OCI-LY1 (cell line): ENCODE measurements at regions not wholly inside any gene's neighbourhood (a gene's known extent, or its start where the extent isn't known, plus 50 kb on each side); places are given as distances from the start of the nearest gene placed in this dataset.

Experiments used
- H2AFZ ChIP-seq: fragments of 200-600 bp; sonication (generic), shearing (Covaris generic); 2 replicates; pipeline ENCODE4 v1.6.0; 2014; ENCODE audit warnings: antibody characterized with exemption, mild to moderate bottlenecking, low read length
- H3F3A ChIP-seq: fragments of 200-600 bp; sonication (generic), shearing (Covaris generic); 2 replicates; pipeline ENCODE4 v1.6.0; 2014; ENCODE audit warnings: mild to moderate bottlenecking, antibody characterized with exemption, low read length, moderate library complexity; ENCODE audit not compliant: insufficient read depth
- H3K27ac ChIP-seq: fragments of 200-600 bp; sonication (generic); 2 replicates; pipeline ENCODE4 v1.5.1; 2014; ENCODE audit warnings: low read length, mixed run types, mild to moderate bottlenecking, low read depth; ENCODE audit not compliant: poor library complexity, severe bottlenecking
- H3K27me3 ChIP-seq: fragments of 200-600 bp; sonication (generic); 2 replicates; pipeline ENCODE4 v1.6.0; 2014; ENCODE audit warnings: antibody characterized with exemption, mild to moderate bottlenecking, low read length, moderate library complexity; ENCODE audit not compliant: insufficient read depth
- H3K36me3 ChIP-seq: fragments of 200-600 bp; sonication (generic); 2 replicates; pipeline ENCODE4 v1.6.1; 2014; ENCODE audit warnings: mild to moderate bottlenecking, antibody characterized with exemption, low read length, moderate library complexity, mixed read lengths; ENCODE audit not compliant: insufficient read depth
- H3K4me1 ChIP-seq: fragments of 200-600 bp; sonication (generic); 2 replicates; pipeline ENCODE4 v1.5.1; 2014; ENCODE audit warnings: mild to moderate bottlenecking, low read length, moderate library complexity; ENCODE audit not compliant: insufficient read depth, severe bottlenecking
- H3K4me2 ChIP-seq: fragments of 200-600 bp; sonication (generic), shearing (Covaris generic); 2 replicates; pipeline ENCODE4 v1.6.1; 2014; ENCODE audit warnings: low read length
- H3K4me3 ChIP-seq: fragments of 200-600 bp; sonication (generic); 2 replicates; pipeline ENCODE4 v1.5.1; 2014; ENCODE audit warnings: low read length, low read depth, mild to moderate bottlenecking, mixed read lengths; ENCODE audit not compliant: poor library complexity, severe bottlenecking
- H3K79me2 ChIP-seq: fragments of 200-600 bp; shearing (Covaris generic); 2 replicates; pipeline ENCODE4 v1.6.1; 2016; ENCODE audit warnings: mixed run types, low read length, mixed read lengths; ENCODE audit not compliant: insufficient read depth
- H3K9ac ChIP-seq: fragments of 200-600 bp; sonication (generic), shearing (Covaris generic); 2 replicates; pipeline ENCODE4 v1.6.1; 2014; ENCODE audit warnings: mild to moderate bottlenecking, low read length, mixed read lengths
- H3K9me2 ChIP-seq: fragments of 200-600 bp; sonication (generic), shearing (Covaris generic); 2 replicates; pipeline ENCODE4 v1.6.1; 2014; ENCODE audit warnings: low read depth, mild to moderate bottlenecking, low read length, mixed read lengths
- H3K9me3 ChIP-seq: fragments of 200-600 bp; shearing (Covaris generic); 2 replicates; pipeline ENCODE4 v1.6.1; 2014; ENCODE audit warnings: low read length, mixed read lengths
- H4K20me1 ChIP-seq: fragments of 200-600 bp; sonication (generic), shearing (Covaris generic); 2 replicates; pipeline ENCODE4 v1.6.0; 2016; ENCODE audit warnings: mild to moderate bottlenecking, low read length; ENCODE audit not compliant: insufficient read depth
- EZH2 ChIP-seq: fragments of 200-600 bp; sonication (generic), shearing (Covaris generic); IDR thresholded peaks from 2 replicates; pipeline ENCODE4 v1.8.0; 2017; ENCODE audit warnings: borderline replicate concordance, mixed run types, mild to moderate bottlenecking, antibody characterized with exemption, low read length, moderate library complexity, mixed read lengths
- TF ChIP-seq, protein P1 (sequence below): fragments of 200-600 bp; sonication (generic), shearing (Covaris generic); IDR thresholded peaks from 2 replicates; pipeline ENCODE4 v1.5.1; 2017; ENCODE audit warnings: mild to moderate bottlenecking, antibody characterized with exemption, low read length, moderate library complexity, mixed read lengths

DNA sequence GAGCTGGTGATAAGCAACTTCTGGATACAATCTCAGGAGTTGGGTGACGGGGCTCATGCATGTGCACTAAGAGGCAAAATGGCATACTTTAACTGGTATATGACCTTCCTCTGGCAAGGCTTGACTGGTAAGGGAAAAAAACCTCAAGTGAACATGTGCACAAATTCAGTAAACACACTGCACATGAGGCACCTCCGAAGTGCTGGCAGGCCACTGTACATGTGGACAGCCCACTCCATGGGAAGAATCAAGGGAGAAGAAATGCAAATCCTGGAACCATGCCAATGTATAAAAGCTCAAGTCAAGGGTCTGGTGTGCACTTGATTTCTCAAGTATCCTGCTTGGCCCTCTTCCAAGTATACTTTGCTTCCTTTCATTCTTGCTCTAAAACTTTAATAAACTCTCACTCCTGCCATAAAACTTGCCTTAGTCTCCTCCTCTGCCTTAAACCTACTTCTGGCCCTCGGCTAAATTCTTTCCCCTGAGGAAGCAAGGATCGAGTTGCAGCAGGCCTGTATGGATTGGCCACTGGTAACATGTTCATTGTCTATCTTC, 167.2 kb downstream of the RAMP3 start:
- H3K4me1 ChIP-seq: no peaks in the 10 kb centered on the region
- no peak overlapping the region for H3K27ac ChIP-seq
- no peaks in the 10 kb centered on the region for H3K36me3 ChIP-seq
- no peak overlapping the region for H3K4me3 ChIP-seq
- H2AFZ ChIP-seq: no peak overlapping the region
- H3K79me2 ChIP-seq: no peaks in the 10 kb centered on the region
- no peaks in the 10 kb centered on the region for H3K9me2 ChIP-seq
- H3K9ac ChIP-seq: no peak overlapping the region
- H3F3A ChIP-seq: no peaks in the 10 kb centered on the region
- no peak overlapping the region for H3K4me2 ChIP-seq
- TF ChIP-seq, protein P1, sequence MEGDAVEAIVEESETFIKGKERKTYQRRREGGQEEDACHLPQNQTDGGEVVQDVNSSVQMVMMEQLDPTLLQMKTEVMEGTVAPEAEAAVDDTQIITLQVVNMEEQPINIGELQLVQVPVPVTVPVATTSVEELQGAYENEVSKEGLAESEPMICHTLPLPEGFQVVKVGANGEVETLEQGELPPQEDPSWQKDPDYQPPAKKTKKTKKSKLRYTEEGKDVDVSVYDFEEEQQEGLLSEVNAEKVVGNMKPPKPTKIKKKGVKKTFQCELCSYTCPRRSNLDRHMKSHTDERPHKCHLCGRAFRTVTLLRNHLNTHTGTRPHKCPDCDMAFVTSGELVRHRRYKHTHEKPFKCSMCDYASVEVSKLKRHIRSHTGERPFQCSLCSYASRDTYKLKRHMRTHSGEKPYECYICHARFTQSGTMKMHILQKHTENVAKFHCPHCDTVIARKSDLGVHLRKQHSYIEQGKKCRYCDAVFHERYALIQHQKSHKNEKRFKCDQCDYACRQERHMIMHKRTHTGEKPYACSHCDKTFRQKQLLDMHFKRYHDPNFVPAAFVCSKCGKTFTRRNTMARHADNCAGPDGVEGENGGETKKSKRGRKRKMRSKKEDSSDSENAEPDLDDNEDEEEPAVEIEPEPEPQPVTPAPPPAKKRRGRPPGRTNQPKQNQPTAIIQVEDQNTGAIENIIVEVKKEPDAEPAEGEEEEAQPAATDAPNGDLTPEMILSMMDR: no peak
- TF ChIP-seq EZH2: no peak
- H4K20me1 ChIP-seq: no peaks in the 10 kb centered on the region
- no peaks in the 10 kb centered on the region for H3K27me3 ChIP-seq
- no peaks in the 10 kb centered on the region for H3K9me3 ChIP-seq

DNA sequence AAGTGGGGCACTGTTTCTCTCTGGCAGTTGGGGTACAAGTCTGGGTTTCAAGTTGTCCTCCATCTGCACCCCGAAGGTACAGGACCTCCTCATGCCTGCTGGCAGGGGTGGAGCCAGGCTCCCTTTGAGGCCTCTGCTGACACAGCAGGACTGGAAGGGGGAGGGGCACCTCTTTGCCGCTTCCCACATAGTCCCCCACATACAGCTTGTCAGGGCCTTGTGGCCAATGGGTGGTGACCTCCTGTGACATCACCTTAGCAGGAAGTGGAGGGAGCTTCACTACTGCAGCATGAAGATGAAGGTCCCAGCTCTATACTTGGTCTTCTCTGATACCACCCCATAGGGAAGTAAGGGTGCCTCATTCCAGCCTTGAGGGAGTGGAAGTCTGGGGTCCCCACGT, 167.8 kb downstream of the RAMP3 start:
- no peaks in the 10 kb centered on the region for H3K79me2 ChIP-seq

DNA sequence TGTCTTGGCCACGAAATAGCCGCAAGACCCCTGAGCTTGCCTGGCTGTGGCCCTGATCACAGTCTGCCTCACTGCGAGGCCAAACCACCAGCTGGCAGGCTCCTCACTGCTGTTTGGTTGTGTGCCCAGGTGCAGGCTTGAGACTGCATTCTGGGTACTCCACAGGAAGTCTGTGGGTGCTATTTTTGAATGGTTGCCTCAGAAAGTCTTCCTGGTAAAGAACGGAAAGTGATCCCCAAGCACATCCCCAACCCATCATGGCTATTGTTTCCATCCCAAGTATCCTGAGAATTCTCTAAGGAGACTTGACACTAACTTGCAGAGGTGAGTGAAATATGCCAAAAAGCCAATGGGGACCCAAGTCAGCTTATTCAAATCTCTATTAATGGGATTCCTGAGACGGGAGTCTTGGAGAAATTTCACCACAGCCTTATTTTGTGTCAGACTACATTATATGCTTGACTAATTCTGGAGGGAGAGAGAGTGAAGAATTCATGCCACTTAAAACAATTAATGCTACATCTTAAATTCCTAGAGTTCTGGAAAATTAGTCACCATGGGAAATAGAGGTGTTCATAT, 170.9 kb downstream of the RAMP3 start:
- no peaks in the 10 kb centered on the region for H4K20me1 ChIP-seq
- no peaks in the 10 kb centered on the region; the same call in 1 of the 2 replicates for H3F3A ChIP-seq
- H3K79me2 ChIP-seq: no peaks in the 10 kb centered on the region
- no peaks in the 10 kb centered on the region; the same call in 1 of the 2 replicates for H3K9me2 ChIP-seq
- TF ChIP-seq EZH2: no peak
- TF ChIP-seq, protein P1: no peak
- H3K9me3 ChIP-seq: peaks cover 15% of the 10 kb centered on the region
- no peak overlapping the region for H3K27ac ChIP-seq
- no peaks in the 10 kb centered on the region for H3K36me3 ChIP-seq
- H2AFZ ChIP-seq: no peak overlapping the region
- no peak overlapping the region for H3K4me3 ChIP-seq
- H3K27me3 ChIP-seq: no peaks in the 10 kb centered on the region
- no peak overlapping the region for H3K9ac ChIP-seq
- H3K4me1 ChIP-seq: no peaks in the 10 kb centered on the region
- H3K4me2 ChIP-seq: no peak overlapping the region

More for the DNA sequence above, 167.8 kb downstream of the RAMP3 start:
- H3K9ac ChIP-seq: no peak overlapping the region
- no peaks in the 10 kb centered on the region for H3K27me3 ChIP-seq
- H3F3A ChIP-seq: no peaks in the 10 kb centered on the region
- H4K20me1 ChIP-seq: no peaks in the 10 kb centered on the region
- H3K9me3 ChIP-seq: no peaks in the 10 kb centered on the region
- no peaks in the 10 kb centered on the region for H3K36me3 ChIP-seq
- no peak overlapping the region for H3K4me2 ChIP-seq
- no peaks in the 10 kb centered on the region for H3K9me2 ChIP-seq
- no peak overlapping the region for H2AFZ ChIP-seq
- no peak overlapping the region for H3K4me3 ChIP-seq
- H3K4me1 ChIP-seq: no peaks in the 10 kb centered on the region
- H3K27ac ChIP-seq: no peak overlapping the region
- TF ChIP-seq, protein P1: no peak
- no peak for TF ChIP-seq EZH2
